OCI-LY1 (cell line): ENCODE measurements at regions not wholly inside any gene's neighbourhood (a gene's known extent, or its start where the extent isn't known, plus 50 kb on each side); places are given as distances from the start of the nearest gene placed in this dataset.

Experiments
- H2AFZ ChIP-seq: fragments of 200-600 bp; sonication (generic), shearing (Covaris generic); 2 replicates; pipeline ENCODE4 v1.6.0; 2014; ENCODE audit warnings: antibody characterized with exemption, mild to moderate bottlenecking, low read length
- H3F3A ChIP-seq: fragments of 200-600 bp; sonication (generic), shearing (Covaris generic); 2 replicates; pipeline ENCODE4 v1.6.0; 2014; ENCODE audit warnings: mild to moderate bottlenecking, antibody characterized with exemption, low read length, moderate library complexity; ENCODE audit not compliant: insufficient read depth
- H3K27ac ChIP-seq: fragments of 200-600 bp; sonication (generic); 2 replicates; pipeline ENCODE4 v1.5.1; 2014; ENCODE audit warnings: low read length, mixed run types, mild to moderate bottlenecking, low read depth; ENCODE audit not compliant: poor library complexity, severe bottlenecking
- H3K27me3 ChIP-seq: fragments of 200-600 bp; sonication (generic); 2 replicates; pipeline ENCODE4 v1.6.0; 2014; ENCODE audit warnings: antibody characterized with exemption, mild to moderate bottlenecking, low read length, moderate library complexity; ENCODE audit not compliant: insufficient read depth
- H3K36me3 ChIP-seq: fragments of 200-600 bp; sonication (generic); 2 replicates; pipeline ENCODE4 v1.6.1; 2014; ENCODE audit warnings: mild to moderate bottlenecking, antibody characterized with exemption, low read length, moderate library complexity, mixed read lengths; ENCODE audit not compliant: insufficient read depth
- H3K4me1 ChIP-seq: fragments of 200-600 bp; sonication (generic); 2 replicates; pipeline ENCODE4 v1.5.1; 2014; ENCODE audit warnings: mild to moderate bottlenecking, low read length, moderate library complexity; ENCODE audit not compliant: insufficient read depth, severe bottlenecking
- H3K4me2 ChIP-seq: fragments of 200-600 bp; sonication (generic), shearing (Covaris generic); 2 replicates; pipeline ENCODE4 v1.6.1; 2014; ENCODE audit warnings: low read length
- H3K4me3 ChIP-seq: fragments of 200-600 bp; sonication (generic); 2 replicates; pipeline ENCODE4 v1.5.1; 2014; ENCODE audit warnings: low read length, low read depth, mild to moderate bottlenecking, mixed read lengths; ENCODE audit not compliant: poor library complexity, severe bottlenecking
- H3K79me2 ChIP-seq: fragments of 200-600 bp; shearing (Covaris generic); 2 replicates; pipeline ENCODE4 v1.6.1; 2016; ENCODE audit warnings: mixed run types, low read length, mixed read lengths; ENCODE audit not compliant: insufficient read depth
- H3K9ac ChIP-seq: fragments of 200-600 bp; sonication (generic), shearing (Covaris generic); 2 replicates; pipeline ENCODE4 v1.6.1; 2014; ENCODE audit warnings: mild to moderate bottlenecking, low read length, mixed read lengths
- H3K9me2 ChIP-seq: fragments of 200-600 bp; sonication (generic), shearing (Covaris generic); 2 replicates; pipeline ENCODE4 v1.6.1; 2014; ENCODE audit warnings: low read depth, mild to moderate bottlenecking, low read length, mixed read lengths
- H3K9me3 ChIP-seq: fragments of 200-600 bp; shearing (Covaris generic); 2 replicates; pipeline ENCODE4 v1.6.1; 2014; ENCODE audit warnings: low read length, mixed read lengths
- H4K20me1 ChIP-seq: fragments of 200-600 bp; sonication (generic), shearing (Covaris generic); 2 replicates; pipeline ENCODE4 v1.6.0; 2016; ENCODE audit warnings: mild to moderate bottlenecking, low read length; ENCODE audit not compliant: insufficient read depth
- CTCF ChIP-seq: fragments of 200-600 bp; sonication (generic), shearing (Covaris generic); IDR thresholded peaks from 2 replicates; pipeline ENCODE4 v1.5.1; 2017; ENCODE audit warnings: mild to moderate bottlenecking, antibody characterized with exemption, low read length, moderate library complexity, mixed read lengths
- EZH2 ChIP-seq: fragments of 200-600 bp; sonication (generic), shearing (Covaris generic); IDR thresholded peaks from 2 replicates; pipeline ENCODE4 v1.8.0; 2017; ENCODE audit warnings: borderline replicate concordance, mixed run types, mild to moderate bottlenecking, antibody characterized with exemption, low read length, moderate library complexity, mixed read lengths

DNA sequence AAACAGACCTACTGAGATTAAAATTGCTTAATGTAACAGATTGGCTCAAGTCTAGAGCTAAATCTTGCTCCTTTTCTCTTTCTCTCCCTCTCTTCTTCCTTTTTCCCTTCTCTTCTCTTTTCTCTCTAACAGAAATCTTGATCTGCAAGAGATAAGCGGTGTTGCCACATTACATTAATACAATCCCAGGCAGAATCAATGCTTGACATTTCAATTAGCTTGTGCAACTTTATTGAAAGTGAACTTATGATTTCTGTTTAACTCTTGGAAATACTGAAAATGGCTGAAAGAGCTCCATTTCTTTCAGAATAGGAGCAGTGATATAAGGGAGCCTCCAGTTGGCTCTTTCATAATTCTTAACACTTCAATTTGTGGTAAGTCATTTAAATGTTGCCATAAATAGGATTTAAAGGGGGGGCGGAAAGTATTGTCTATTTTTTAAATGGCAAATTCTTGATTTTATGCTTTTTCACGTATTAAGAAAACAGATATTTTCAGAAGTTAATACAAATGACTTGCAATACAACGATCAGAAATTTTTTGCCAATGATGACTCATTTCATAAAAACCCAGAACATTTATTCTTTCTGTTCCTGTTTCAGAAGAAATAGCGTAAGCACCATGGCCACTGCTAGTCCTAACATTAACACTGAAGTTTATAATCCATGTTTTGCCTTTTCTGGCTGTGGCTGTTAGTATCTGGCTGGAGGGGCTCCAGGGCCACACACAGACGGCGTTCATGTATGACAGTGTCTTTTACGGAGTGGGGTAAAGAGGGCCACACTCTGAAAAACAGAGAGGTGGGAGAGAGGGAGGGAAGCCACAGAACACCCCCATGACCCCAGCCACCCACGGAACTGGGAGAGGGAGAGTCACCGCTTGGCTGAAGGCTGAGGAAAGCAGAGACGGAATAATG, 115.7 kb upstream of the FAT1 start:
- Histone ChIP-seq H3K9me3 (no peaks in the 10 kb centered on the region), H3K4me3 (peak overlapping the region; percentile 9), H3F3A (peaks cover 5% of the 10 kb centered on the region; the same call in 1 of the 2 replicates), H3K4me1 (peaks cover 31% of the 10 kb centered on the region), H3K4me2 (peak overlapping the region; percentile 47), H3K9me2 (no peaks in the 10 kb centered on the region), H4K20me1 (no peaks in the 10 kb centered on the region), H3K27me3 (no peaks in the 10 kb centered on the region), H2AFZ (peak overlapping the region; percentile 51; the same call in 1 of the 2 replicates), H3K79me2 (no peaks in the 10 kb centered on the region), H3K36me3 (no peaks in the 10 kb centered on the region), H3K9ac (no peak overlapping the region), H3K27ac (peak overlapping the region; percentile 45)
- TF ChIP-seq CTCF = no peak
- TF ChIP-seq EZH2 = no peak

GRCh38 chr4:186840222-186840701, 116.6 kb upstream of the FAT1 start:
- 0 out of 2 replicates have a peak overlapping the region, but pooled peaks have one; percentile 47 for H3K4me2 ChIP-seq
- peaks cover 40% of the 10 kb centered on the region for H3K4me1 ChIP-seq
- no peak overlapping the region for H3K27ac ChIP-seq
- H3K27me3 ChIP-seq = no peaks in the 10 kb centered on the region
- H3K9me3 ChIP-seq = no peaks in the 10 kb centered on the region
- no peak overlapping the region for H3K9ac ChIP-seq
- no peaks in the 10 kb centered on the region for H3K36me3 ChIP-seq
- H3K79me2 ChIP-seq = no peaks in the 10 kb centered on the region
- no peaks in the 10 kb centered on the region for H3K9me2 ChIP-seq
- TF ChIP-seq EZH2 (no peak), CTCF (no peak)
- H3K4me3 ChIP-seq = no peak overlapping the region
- H3F3A ChIP-seq = peaks cover 5% of the 10 kb centered on the region; the same call in 1 of the 2 replicates
- H4K20me1 ChIP-seq = no peaks in the 10 kb centered on the region
- peak overlapping the region; percentile 5; the same call in 1 of the 2 replicates for H2AFZ ChIP-seq

DNA sequence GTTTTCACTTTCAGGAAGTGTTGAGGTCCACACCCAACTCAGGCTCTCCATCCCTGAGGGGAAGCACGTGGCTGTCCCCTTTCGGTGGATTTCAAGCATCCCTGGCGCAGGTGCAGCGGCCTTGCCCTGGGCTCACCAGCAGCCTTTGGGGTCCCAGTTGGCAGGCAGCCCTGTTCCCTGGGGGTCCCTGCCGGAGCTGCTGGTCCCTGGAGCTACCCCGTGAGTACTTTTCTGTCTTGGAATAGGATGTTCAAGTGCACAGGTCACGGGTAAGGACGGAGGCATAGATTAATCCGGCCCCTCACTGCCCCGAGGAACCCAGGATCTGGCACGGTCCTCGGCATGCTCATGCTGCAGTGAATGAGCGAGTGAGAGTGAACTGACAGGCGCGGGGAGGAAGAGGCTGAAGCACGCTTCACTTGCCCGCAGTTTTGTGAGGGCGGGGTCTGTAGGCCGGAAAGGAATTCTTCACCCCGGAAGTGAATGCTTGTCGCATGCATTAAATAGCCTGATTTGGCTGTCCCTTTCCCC, 117.2 kb upstream of the FAT1 start:
- Histone ChIP-seq H3K36me3 (no peaks in the 10 kb centered on the region), H3K4me1 (peaks cover 46% of the 10 kb centered on the region), H3K4me2 (no peak overlapping the region), H3K9ac (no peak overlapping the region), H3F3A (peaks cover 5% of the 10 kb centered on the region; the same call in 1 of the 2 replicates), H3K9me2 (no peaks in the 10 kb centered on the region), H3K9me3 (no peaks in the 10 kb centered on the region), H4K20me1 (no peaks in the 10 kb centered on the region), H3K27me3 (no peaks in the 10 kb centered on the region), H3K4me3 (no peak overlapping the region), H2AFZ (peak overlapping the region; percentile 5; the same call in 1 of the 2 replicates), H3K79me2 (no peaks in the 10 kb centered on the region), H3K27ac (no peak overlapping the region)
- TF ChIP-seq CTCF (no peak), EZH2 (no peak)
